GM23338 (cell line): ENCODE measurements at regions not wholly inside any gene's neighbourhood (a gene's known extent, or its start where the extent isn't known, plus 50 kb on each side); places are given as distances from the start of the nearest gene placed in this dataset.

ENCODE experiments used
- ATAC-seq: fragments of 200-7000 bp; cut with Tn5 transposase; 3 replicates; pipeline ENCODE4 v1.9.1; 2020
- DNase-seq: peaks from one replicate; pipeline ENCODE4 v3.0.0-alpha.2; 2015; ENCODE audit warnings: low spot score
- H2AFZ ChIP-seq: fragments of 200-600 bp; sonication (generic); 2 replicates; pipeline ENCODE4 v1.8.0; 2016; ENCODE audit warnings: antibody characterized with exemption, mild to moderate bottlenecking, moderate library complexity
- H3F3A ChIP-seq: fragments of 200-600 bp; sonication (generic); replicated peaks from 2 replicates; pipeline ENCODE4 v1.8.0; 2017; ENCODE audit warnings: antibody characterized with exemption, mixed run types, low read depth
- H3K27ac ChIP-seq: fragments of 200-600 bp; sonication (generic); 2 replicates; pipeline ENCODE4 v1.6.1; 2016; ENCODE audit warnings: low read depth
- H3K27me3 ChIP-seq: fragments of 200-600 bp; sonication (generic); 2 replicates; pipeline ENCODE4 v1.8.0; 2016; ENCODE audit warnings: mild to moderate bottlenecking, mixed run types, moderate library complexity; ENCODE audit not compliant: insufficient read depth
- H3K36me3 ChIP-seq: fragments of 200-600 bp; sonication (generic); 2 replicates; pipeline ENCODE4 v1.8.0; 2016; ENCODE audit warnings: mild to moderate bottlenecking; ENCODE audit not compliant: insufficient read depth
- H3K4me1 ChIP-seq: fragments of 200-600 bp; sonication (generic); 2 replicates; pipeline ENCODE4 v1.8.0; 2016; ENCODE audit warnings: mild to moderate bottlenecking, moderate library complexity; ENCODE audit not compliant: insufficient read depth
- H3K4me2 ChIP-seq: fragments of 200-600 bp; sonication (generic); 2 replicates; pipeline ENCODE4 v1.7.1; 2017; ENCODE audit warnings: mixed run types
- H3K4me3 ChIP-seq: fragments of 200-600 bp; sonication (generic); 2 replicates; pipeline ENCODE4 v1.6.1; 2016; ENCODE audit warnings: mixed run types
- H3K79me2 ChIP-seq: fragments of 200-600 bp; sonication (generic); replicated peaks from 2 replicates; pipeline ENCODE4 v1.8.0; 2017; ENCODE audit warnings: mild to moderate bottlenecking; ENCODE audit not compliant: insufficient read depth
- H3K9me2 ChIP-seq: fragments of 200-600 bp; sonication (generic); 2 replicates; pipeline ENCODE4 v1.8.0; 2017; ENCODE audit not compliant: insufficient read depth
- H4K20me1 ChIP-seq: fragments of 200-600 bp; sonication (generic); replicated peaks from 2 replicates; pipeline ENCODE4 v1.8.0; 2017; ENCODE audit warnings: mild to moderate bottlenecking; ENCODE audit not compliant: insufficient read depth
- H3K27ac Mint-ChIP-seq: 2 replicates; pipeline ENCODE4 v1.8.0; 2020; ENCODE audit warnings: inconsistent platforms, mild to moderate bottlenecking, moderate library complexity, mixed read lengths
- H3K27me3 Mint-ChIP-seq: 3 replicates; pipeline ENCODE4 v1.8.0; 2022; ENCODE audit warnings: low read depth, mild to moderate bottlenecking, moderate library complexity, mixed read lengths, inconsistent platforms; ENCODE audit not compliant: insufficient read depth, poor library complexity
- H3K36me3 Mint-ChIP-seq: 3 replicates; pipeline ENCODE4 v1.8.0; 2021; ENCODE audit warnings: low read depth, mild to moderate bottlenecking, inconsistent platforms, moderate library complexity, mixed read lengths
- H3K4me1 Mint-ChIP-seq: 3 replicates; pipeline ENCODE4 v1.8.0; 2020; ENCODE audit warnings: mild to moderate bottlenecking, inconsistent platforms, mixed read lengths
- H3K4me3 Mint-ChIP-seq: 3 replicates; pipeline ENCODE4 v1.8.0; 2021; ENCODE audit warnings: moderate library complexity, mild to moderate bottlenecking, inconsistent platforms, mixed read lengths
- H3K9me3 Mint-ChIP-seq: 3 replicates; pipeline ENCODE4 v1.8.0; 2020; ENCODE audit warnings: moderate library complexity, mild to moderate bottlenecking, inconsistent platforms, mixed read lengths
- CREB1 ChIP-seq: fragments of 250-450 bp; sonication (Bioruptor Pico); IDR thresholded peaks from 2 replicates; pipeline ENCODE4 v1.5.0; 2020; ENCODE audit warnings: low read depth, mild to moderate bottlenecking, moderate library complexity
- JUNB ChIP-seq: IDR thresholded peaks from one replicate; pipeline ENCODE4 v1.6.1; 2016; ENCODE audit warnings: antibody characterized with exemption; ENCODE audit not compliant: unreplicated experiment
- NANOG ChIP-seq: IDR thresholded peaks from 2 replicates; pipeline ENCODE4 v1.6.1; 2016; ENCODE audit warnings: antibody characterized with exemption, borderline replicate concordance
- ZNF114 ChIP-seq: fragments of 250-450 bp; sonication (Bioruptor Pico); IDR thresholded peaks from 2 replicates; pipeline ENCODE4 v1.5.0; 2020; ENCODE audit warnings: mild to moderate bottlenecking, moderate library complexity
- ZNF331 ChIP-seq: fragments of 250-450 bp; sonication (Bioruptor Pico); IDR thresholded peaks from 2 replicates; pipeline ENCODE4 v1.5.0; 2020; ENCODE audit warnings: low read depth, mild to moderate bottlenecking, moderate library complexity
- TF ChIP-seq, protein P1 (sequence below): fragments of 250-450 bp; sonication (Bioruptor Pico); IDR thresholded peaks from 2 replicates; pipeline ENCODE4 v1.5.0; 2020; ENCODE audit warnings: mild to moderate bottlenecking, moderate library complexity
- TF ChIP-seq, protein P2 (sequence below): IDR thresholded peaks from one replicate; pipeline ENCODE4 v1.6.1; 2018; ENCODE audit warnings: antibody characterized with exemption; ENCODE audit not compliant: unreplicated experiment

DNA sequence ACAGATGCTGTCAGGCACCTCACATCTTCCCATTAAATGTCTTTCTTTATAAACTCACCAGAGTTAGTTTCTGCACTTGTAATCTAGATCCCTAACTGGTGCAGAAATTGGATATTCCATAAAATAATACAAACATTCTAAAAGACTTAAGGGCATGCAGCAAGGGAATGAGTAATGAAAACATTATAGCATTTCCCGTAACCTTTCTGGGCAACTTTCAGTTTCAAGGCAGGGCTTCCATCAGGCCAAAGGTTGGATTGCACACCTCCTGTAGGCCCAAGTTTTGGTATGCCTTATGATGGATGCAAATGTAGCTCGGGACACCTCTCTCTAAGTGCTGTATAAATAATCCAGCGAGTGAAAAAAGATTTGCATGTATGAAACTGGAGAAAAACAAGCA, 129.9 kb upstream of the LYZL2 start:
- Histone ChIP-seq H3K27me3 (no peaks in the 10 kb centered on the region), H2AFZ (no peak overlapping the region), H3K36me3 (no peaks in the 10 kb centered on the region), H4K20me1 (no peaks in the 10 kb centered on the region), H3K4me1 (no peaks in the 10 kb centered on the region), H3K4me2 (no peak overlapping the region), H3F3A (no peaks in the 10 kb centered on the region), H3K27ac (no peak overlapping the region), H3K4me3 (no peak overlapping the region), H3K9me2 (no peaks in the 10 kb centered on the region), H3K79me2 (no peaks in the 10 kb centered on the region)
- Mint-ChIP-seq H3K4me1 (no peaks in the 10 kb centered on the region), H3K27me3 (peaks cover 8% of the 10 kb centered on the region), H3K9me3 (peaks cover 20% of the 10 kb centered on the region), H3K27ac (no peak overlapping the region), H3K4me3 (no peak overlapping the region), H3K36me3 (no peaks in the 10 kb centered on the region; the same call in 2 of the 3 replicates)
- no peak for ATAC-seq
- TF ChIP-seq, protein P1, sequence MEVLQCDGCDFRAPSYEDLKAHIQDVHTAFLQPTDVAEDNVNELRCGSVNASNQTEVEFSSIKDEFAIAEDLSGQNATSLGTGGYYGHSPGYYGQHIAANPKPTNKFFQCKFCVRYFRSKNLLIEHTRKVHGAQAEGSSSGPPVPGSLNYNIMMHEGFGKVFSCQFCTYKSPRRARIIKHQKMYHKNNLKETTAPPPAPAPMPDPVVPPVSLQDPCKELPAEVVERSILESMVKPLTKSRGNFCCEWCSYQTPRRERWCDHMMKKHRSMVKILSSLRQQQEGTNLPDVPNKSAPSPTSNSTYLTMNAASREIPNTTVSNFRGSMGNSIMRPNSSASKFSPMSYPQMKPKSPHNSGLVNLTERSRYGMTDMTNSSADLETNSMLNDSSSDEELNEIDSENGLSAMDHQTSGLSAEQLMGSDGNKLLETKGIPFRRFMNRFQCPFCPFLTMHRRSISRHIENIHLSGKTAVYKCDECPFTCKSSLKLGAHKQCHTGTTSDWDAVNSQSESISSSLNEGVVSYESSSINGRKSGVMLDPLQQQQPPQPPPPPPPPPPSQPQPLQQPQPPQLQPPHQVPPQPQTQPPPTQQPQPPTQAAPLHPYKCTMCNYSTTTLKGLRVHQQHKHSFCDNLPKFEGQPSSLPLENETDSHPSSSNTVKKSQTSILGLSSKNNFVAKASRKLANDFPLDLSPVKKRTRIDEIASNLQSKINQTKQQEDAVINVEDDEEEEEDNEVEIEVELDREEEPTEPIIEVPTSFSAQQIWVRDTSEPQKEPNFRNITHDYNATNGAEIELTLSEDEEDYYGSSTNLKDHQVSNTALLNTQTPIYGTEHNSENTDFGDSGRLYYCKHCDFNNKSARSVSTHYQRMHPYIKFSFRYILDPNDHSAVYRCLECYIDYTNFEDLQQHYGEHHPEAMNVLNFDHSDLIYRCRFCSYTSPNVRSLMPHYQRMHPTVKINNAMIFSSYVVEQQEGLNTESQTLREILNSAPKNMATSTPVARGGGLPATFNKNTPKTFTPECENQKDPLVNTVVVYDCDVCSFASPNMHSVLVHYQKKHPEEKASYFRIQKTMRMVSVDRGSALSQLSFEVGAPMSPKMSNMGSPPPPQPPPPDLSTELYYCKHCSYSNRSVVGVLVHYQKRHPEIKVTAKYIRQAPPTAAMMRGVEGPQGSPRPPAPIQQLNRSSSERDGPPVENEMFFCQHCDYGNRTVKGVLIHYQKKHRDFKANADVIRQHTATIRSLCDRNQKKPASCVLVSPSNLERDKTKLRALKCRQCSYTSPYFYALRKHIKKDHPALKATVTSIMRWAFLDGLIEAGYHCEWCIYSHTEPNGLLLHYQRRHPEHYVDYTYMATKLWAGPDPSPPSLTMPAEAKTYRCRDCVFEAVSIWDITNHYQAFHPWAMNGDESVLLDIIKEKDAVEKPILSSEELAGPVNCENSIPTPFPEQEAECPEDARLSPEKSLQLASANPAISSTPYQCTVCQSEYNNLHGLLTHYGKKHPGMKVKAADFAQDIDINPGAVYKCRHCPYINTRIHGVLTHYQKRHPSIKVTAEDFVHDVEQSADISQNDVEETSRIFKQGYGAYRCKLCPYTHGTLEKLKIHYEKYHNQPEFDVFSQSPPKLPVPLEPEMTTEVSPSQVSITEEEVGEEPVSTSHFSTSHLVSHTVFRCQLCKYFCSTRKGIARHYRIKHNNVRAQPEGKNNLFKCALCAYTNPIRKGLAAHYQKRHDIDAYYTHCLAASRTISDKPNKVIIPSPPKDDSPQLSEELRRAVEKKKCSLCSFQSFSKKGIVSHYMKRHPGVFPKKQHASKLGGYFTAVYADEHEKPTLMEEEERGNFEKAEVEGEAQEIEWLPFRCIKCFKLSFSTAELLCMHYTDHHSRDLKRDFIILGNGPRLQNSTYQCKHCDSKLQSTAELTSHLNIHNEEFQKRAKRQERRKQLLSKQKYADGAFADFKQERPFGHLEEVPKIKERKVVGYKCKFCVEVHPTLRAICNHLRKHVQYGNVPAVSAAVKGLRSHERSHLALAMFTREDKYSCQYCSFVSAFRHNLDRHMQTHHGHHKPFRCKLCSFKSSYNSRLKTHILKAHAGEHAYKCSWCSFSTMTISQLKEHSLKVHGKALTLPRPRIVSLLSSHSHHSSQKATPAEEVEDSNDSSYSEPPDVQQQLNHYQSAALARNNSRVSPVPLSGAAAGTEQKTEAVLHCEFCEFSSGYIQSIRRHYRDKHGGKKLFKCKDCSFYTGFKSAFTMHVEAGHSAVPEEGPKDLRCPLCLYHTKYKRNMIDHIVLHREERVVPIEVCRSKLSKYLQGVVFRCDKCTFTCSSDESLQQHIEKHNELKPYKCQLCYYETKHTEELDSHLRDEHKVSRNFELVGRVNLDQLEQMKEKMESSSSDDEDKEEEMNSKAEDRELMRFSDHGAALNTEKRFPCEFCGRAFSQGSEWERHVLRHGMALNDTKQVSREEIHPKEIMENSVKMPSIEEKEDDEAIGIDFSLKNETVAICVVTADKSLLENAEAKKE = no peak
- TF ChIP-seq NANOG (no peak), ZNF114 (no peak), JUNB (no peak), ZNF331 (CRISPR knock-in tag) (no peak), CREB1 (CRISPR knock-in tag) (no peak)
- TF ChIP-seq, protein P2, sequence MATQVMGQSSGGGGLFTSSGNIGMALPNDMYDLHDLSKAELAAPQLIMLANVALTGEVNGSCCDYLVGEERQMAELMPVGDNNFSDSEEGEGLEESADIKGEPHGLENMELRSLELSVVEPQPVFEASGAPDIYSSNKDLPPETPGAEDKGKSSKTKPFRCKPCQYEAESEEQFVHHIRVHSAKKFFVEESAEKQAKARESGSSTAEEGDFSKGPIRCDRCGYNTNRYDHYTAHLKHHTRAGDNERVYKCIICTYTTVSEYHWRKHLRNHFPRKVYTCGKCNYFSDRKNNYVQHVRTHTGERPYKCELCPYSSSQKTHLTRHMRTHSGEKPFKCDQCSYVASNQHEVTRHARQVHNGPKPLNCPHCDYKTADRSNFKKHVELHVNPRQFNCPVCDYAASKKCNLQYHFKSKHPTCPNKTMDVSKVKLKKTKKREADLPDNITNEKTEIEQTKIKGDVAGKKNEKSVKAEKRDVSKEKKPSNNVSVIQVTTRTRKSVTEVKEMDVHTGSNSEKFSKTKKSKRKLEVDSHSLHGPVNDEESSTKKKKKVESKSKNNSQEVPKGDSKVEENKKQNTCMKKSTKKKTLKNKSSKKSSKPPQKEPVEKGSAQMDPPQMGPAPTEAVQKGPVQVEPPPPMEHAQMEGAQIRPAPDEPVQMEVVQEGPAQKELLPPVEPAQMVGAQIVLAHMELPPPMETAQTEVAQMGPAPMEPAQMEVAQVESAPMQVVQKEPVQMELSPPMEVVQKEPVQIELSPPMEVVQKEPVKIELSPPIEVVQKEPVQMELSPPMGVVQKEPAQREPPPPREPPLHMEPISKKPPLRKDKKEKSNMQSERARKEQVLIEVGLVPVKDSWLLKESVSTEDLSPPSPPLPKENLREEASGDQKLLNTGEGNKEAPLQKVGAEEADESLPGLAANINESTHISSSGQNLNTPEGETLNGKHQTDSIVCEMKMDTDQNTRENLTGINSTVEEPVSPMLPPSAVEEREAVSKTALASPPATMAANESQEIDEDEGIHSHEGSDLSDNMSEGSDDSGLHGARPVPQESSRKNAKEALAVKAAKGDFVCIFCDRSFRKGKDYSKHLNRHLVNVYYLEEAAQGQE = no peak
- no peak for DNase-seq
